CD4-positive, alpha-beta T cell treated with Interleukin-12 subunit alpha and Interleukin-12 subunit beta, for 1 hour (primary cell): ENCODE measurements at regions not wholly inside any gene's neighbourhood (a gene's known extent, or its start where the extent isn't known, plus 50 kb on each side); places are given as distances from the start of the nearest gene placed in this dataset.
"Not testable (repeated sequence)": the region's sequence is repeated elsewhere in the genome, so short reads cannot be mapped to it uniquely, and the experiment has no call there.

Experiments
- DNase-seq: peaks from one replicate; pipeline ENCODE4 v3.0.0-alpha.2; 2020

DNA sequence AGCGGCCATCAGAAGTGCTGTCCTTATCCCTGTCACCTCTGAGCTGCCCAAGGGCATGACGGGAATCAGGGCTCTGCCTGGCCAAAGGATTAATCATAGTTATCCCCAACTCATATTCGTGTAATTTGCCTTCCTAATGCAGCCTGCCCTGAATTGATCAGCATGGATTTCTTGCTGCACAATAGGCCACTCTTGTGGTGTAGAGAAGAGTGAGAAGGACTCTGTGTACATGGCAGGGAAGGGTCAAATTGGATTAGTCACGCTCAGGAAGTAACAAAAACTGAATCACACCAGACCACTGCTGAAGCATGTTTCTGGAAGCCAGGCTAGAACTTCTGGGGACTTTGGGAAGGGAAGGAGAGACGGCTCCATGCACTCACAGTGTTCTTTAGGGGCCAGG, 227.0 kb downstream of the BUB3 start:
- DNase-seq, result no peak

- DNase-seq, result no peak
Observed at GRCh38 chr10:123382491-123382890, 228.3 kb downstream of the BUB3 start.

DNA sequence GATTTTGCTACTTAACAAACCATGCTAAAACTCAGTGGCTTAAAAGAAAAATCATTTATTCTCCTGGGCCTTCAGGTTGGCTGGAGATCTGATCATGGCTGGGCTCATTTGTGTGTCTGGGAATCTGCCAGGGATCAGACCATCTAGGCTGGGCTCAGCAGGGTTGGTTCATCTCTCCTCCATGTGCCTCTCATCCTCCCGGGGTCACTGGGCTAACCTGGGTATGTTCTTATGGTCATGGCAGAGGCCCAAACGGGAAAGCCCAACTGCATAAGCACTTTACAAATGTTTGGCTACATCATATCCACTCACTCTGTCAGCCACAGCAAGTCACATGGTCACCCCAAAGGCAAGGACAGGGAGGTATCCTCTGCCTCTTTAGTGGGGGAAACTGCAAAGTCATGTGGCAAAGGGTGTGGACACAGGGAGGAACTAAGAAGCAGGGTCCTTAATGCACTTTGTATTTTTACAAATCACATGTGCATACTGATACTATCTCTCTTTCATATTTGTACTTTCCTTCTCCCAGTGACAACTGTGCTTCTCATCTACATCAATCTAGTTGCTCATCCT, 231.4 kb downstream of the BUB3 start:
- no peak for DNase-seq

GRCh38 chr10:123389520-123389919, 235.3 kb downstream of the BUB3 start:
- no peak for DNase-seq

DNA sequence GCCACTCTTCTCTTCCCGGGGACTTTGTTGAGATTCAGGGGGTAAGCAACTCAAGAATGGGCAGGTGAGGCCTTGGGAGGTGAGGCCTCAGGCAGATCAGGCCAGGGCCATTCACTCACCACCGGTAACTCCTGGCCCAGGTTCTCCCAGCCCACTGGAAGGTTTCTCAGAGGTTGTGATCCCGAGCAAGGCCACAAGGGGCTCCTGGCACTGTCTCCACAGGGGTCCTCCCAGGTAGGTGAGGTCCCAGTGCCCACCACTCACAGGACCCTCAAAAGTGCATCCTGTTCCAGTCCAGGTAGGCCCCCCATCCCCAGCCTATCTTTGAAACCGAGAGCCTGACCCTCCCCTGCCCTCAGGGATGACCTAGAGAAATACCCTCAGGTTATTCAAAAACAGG, 236.1 kb downstream of the BUB3 start:
- DNase-seq, result no peak

- DNase-seq, result no peak
Observed at GRCh38 chr10:123390874-123391273, 236.7 kb downstream of the BUB3 start.

DNA sequence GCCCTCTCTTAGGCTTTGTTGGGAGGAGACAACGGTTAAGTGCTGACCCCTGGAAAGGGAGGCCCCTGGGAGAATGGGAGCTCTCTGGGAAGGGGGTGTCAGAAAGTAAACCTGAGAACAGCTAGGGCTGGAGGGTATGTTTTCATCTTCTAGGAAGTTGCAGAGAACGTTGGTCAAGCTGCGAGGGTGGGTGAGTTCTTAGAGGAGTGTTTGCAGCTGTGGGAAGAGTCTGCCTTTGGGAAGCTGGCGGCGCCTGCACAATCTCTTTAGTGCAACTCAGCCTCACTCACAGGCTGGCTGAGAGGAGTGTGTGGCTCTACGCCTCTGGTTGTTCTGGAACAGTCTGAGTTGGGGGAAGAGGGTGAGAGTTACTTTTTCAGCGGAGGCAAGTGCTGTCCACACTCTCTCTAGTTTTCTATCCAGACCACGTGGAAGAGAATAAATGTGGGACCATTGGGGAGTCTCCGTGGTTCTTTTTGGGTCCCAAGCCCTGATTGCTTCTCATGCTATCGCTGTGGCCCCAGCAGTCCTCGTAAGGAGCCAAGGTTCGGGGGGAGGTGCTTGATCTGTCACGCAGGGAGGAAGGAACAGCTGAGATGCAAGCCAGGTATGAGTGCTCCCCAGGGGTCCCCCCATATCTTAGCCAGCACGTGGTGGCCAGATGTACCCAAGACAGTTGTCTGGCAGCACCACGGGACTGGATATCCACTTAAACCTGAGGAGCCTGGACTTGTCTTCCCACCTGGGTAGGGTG, 237.2 kb downstream of the BUB3 start:
- no peak for DNase-seq

DNA sequence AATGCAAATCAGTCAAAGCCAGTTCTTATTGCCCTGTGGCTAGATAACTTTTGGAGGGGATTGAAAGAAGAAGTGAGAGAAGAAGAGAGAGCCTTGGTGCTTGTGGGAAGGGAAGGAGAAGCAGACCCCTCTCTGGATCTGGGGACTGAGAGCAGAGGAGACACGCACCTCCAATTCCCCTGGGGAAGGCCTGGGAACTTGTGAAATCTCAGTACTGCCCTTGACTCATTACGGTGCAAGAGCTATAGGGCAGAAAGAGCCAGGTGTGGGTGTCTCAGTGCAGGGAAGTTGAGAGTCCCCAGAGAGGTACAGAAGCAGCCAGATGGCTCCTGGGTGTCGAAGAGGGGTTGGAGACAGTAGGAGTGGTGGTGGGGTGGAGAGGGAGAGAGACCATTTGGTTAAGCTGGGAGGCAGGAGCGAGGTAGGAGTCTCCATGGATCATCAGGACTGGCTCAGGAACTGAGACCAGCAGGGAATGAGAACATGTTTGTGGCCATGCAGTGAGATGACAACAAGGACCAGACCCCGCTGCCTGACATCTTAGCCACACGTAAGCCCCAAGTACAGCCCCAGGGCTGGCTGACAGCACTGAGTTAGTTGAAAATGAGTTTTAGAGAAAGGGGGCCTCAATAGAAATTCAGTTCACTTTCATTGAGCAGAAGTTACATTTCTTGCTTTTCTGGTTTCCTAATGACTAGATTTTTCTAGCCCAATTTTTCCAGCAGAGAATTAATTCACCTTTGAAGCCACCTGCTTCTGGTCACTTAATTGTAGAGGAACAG, 238.2 kb downstream of the BUB3 start:
- DNase-seq, result no peak

DNA sequence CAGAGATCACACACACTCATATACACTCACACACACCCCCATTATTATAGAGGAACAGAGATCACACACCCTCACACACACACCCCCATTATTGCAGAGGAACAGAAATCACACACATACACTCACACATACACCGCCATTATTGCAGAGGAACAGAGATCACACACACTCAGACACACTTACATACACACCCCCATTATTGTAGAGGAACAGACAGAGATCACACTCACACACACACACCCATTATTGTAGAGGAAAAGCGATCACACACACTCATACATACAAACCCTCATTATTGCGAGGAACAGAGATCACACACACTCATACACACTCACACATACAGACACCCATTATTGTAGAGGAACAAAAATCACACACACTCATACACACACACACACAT, 239.0 kb downstream of the BUB3 start:
- no peak for DNase-seq

DNA sequence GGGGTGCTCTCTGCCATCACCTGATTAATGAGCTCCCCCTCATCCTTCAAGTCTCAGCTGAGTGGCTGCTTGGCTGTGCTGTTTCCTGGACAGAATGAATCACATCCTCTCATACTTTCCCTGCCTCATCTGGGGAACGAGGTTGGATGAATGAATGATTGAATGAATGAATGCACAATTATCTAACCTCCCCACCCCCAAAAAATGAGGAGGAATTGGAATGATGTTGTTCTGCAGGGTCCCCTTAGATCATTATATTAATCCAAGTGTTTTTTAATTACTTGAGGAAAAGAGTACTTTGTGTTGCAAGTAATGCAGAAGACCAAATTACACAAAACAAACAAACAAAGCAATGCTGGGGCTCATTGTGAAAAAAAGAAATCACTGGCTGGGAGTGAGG, 240.2 kb downstream of the BUB3 start:
- no peak for DNase-seq

GRCh38 chr10:123395234-123395633, 241.0 kb downstream of the BUB3 start:
- not testable (repeated sequence) for DNase-seq

DNA sequence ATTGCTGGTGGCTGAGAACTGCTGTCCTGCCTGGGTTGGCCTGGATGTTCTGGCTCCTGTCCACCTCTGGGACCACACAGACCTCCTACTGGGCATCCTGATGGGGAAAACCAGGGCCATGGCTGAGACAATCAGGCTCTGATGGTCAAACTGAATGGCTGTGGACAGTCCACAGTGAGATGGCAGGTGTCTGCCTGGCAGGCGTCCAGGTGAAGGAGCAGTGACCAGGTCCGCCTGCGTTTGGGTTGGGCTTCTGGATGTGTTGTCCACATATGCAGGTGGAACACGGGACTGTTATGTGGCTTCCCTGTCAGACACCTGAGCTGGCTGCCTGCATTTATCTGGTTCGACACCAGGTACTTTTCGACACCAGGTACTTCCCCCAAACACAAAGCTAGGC, 241.7 kb downstream of the BUB3 start:
- DNase-seq, result no peak

GRCh38 chr10:123398180-123398591, 244.0 kb downstream of the BUB3 start:
- no peak for DNase-seq

- DNase-seq, result no peak
Observed at GRCh38 chr10:123398756-123399155, 244.6 kb downstream of the BUB3 start.

DNA sequence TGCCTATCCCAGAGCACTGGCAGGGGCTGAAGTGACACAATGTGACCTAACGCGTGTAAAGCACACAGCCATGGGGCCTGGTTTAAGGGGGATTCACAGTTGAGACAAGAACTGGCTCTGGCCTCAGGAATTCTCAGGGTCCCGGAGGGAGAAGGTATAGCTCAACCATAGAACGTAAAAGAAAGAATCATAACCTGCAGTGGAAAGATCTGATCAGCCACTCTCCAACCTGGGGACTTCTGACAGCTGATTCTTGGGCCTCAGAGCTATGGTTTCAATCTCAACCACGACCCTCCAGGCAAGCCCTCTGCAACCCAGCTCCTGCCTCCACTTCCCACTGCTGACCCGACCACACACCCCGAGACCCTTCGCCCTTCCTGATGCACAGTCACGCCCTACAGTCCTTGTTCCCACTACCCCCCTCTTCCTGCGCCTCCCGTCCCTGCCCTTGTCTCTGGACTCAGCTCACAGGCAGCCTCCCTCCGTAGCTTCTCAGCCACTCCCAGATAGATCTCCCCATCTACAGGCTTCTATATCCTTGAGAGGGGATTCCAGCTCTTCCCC, 245.2 kb downstream of the BUB3 start:
- no peak for DNase-seq

DNA sequence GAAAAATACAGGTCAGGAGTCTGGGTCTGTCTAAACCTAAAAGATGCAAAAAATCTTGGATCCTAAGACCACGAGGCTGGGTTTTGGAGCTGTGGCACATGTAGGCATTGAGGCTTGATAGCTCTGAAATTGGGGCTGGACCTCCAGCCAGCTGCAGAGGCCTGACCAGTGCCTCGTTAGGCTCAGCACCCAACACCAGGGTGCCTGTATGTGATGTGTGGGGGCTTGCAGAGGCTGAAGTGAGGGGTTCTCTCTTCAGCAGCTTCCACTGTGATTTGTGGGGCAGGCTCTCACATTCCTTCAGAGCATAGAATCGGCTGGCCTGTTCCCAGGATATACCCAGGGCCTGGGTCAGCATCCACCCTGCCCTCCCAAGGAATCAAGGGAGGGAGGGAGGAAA, 247.8 kb downstream of the BUB3 start:
- DNase-seq, result no peak

DNA sequence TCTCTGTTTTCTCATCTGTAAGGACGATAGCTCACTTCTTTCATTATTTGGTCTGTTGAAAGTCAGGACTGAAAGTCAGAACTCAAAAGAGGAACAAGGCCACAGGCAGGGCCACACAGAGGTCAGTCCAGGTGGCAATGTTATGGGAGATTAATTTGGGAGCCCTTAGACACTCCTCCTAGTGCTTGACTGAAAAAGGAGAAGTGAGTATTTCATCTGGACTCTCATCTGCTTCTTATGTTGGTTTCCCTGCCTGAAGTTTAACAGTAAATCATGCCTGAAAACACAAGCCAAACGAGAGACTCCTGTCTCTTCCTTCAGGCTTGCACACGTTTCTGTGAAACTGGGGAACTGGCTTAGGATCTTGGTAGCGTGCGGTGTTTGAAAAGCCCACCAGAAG, 248.5 kb downstream of the BUB3 start:
- no peak for DNase-seq

DNA sequence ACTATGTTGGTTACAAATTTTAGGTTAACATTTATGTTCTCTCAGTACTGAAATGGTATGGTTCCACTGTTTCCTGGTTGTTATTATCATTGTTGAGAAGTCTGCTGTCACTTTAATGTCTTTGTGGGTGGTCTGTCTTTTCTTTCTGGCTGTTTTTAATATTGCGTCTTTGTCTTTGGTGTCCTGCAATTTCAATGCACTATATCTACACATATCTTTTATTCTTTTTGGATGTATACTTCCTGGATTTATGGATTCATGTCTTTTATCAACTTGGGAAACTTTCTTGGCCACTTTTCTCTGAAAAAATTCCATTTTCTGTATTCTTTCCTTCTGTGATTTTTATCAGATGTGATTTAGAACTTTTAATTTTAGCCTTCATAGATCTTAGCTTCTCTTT, 250.2 kb downstream of the BUB3 start:
- no peak for DNase-seq

GRCh38 chr10:123408660-123409059, 254.5 kb downstream of the BUB3 start:
- DNase-seq, result no peak

DNA sequence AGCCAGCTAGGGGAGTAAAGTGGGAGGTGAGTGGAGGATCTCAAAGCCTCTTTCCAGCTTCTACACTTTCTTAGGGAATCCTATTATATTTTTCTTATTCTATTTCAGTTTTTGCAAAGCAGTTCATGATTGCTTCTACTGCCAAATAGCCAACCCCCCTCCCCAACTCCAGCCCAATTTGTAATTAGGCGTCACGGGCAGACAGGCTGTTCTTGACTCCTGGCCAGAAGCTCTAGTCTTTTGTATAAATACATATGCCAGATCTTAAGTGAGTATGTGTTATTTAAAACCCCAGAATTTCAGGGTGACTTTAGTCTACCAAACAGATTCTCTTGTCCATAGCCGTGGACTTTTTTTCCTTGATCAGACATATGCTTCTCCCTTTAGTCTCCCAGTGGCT, 255.2 kb downstream of the BUB3 start:
- DNase-seq, result no peak

DNA sequence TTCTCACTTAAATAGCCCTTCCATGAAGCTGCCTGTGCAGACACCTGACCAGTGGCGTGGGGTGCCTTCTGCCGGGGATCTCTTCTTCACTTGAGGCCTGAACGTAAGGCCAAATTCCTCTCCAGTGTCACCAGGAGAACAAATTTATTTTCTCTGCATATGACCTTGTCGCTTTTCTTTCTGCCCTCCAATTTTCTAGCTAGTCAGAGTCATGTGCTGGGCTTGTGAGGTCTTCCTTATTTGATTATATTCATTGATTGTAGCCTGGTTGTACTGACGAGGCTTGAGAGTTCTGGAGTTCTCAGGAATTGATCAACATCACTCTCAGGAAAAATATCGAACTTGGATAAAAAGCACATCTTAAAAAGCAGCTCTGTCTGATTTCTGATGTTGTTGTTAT, 255.7 kb downstream of the BUB3 start:
- no peak for DNase-seq

- DNase-seq, result no peak
Observed at GRCh38 chr10:123413353-123413752, 252.8 kb upstream of the GPR26 start.

- no peak for DNase-seq
Observed at GRCh38 chr10:123415523-123415922, 250.6 kb upstream of the GPR26 start.

GRCh38 chr10:123417414-123417813, 248.7 kb upstream of the GPR26 start:
- DNase-seq, result no peak
